Mucosa of descending colon (tissue), 3 donors: ENCODE measurements at regions not wholly inside any gene's neighbourhood (a gene's known extent, or its start where the extent isn't known, plus 50 kb on each side); places are given as distances from the start of the nearest gene placed in this dataset.

Experiments
- ATAC-seq: fragments of 200-7000 bp; cut with Tn5 transposase; one replicate; pipeline ENCODE4 v1.9.1; 2020; ENCODE audit warnings: mild to moderate bottlenecking, moderate library complexity
- DNase-seq, 3 donors: peaks; one replicate each; pipeline ENCODE4 v3.0.0-alpha.2; 2020
- H3K36me3 ChIP-seq: fragments of 200-600 bp; one replicate; pipeline ENCODE4 v1.8.0; 2021; ENCODE audit warnings: low read depth, mild to moderate bottlenecking
- H3K4me1 ChIP-seq: fragments of 200-600 bp; one replicate; pipeline ENCODE4 v1.8.0; 2021; ENCODE audit warnings: low read depth, mild to moderate bottlenecking
- H3K4me3 ChIP-seq: fragments of 200-600 bp; one replicate; pipeline ENCODE4 v1.8.0; 2021; ENCODE audit warnings: mild to moderate bottlenecking
- H3K9me3 ChIP-seq: fragments of 200-600 bp; one replicate; pipeline ENCODE4 v1.8.0; 2021; ENCODE audit warnings: mild to moderate bottlenecking
- intact Hi-C, 2 donors: fragments of 100-400 bp; cut with DNase I in 1 of 2; cut with micrococcal nuclease in 1 of 2; formaldehyde crosslinking; loops; one replicate each; pipeline versions ENCODE4 v1.11.0 to v1.11.1; 2022; cut with DNase I, micrococcal nuclease
- TF ChIP-seq, protein P1 (sequence below): fragments of 200-600 bp; IDR thresholded peaks from one replicate; pipeline ENCODE4 v1.8.0; 2022; ENCODE audit warnings: antibody characterized with exemption, mild to moderate bottlenecking
- donor health status: DM: no; HTN: no; CAD: no; lungs with moderate emphysema.
- donor health status: DM: no; HTN: no; CAD: no.
- donor health status: DM: no; HTN: yes; CAD: no.

DNA sequence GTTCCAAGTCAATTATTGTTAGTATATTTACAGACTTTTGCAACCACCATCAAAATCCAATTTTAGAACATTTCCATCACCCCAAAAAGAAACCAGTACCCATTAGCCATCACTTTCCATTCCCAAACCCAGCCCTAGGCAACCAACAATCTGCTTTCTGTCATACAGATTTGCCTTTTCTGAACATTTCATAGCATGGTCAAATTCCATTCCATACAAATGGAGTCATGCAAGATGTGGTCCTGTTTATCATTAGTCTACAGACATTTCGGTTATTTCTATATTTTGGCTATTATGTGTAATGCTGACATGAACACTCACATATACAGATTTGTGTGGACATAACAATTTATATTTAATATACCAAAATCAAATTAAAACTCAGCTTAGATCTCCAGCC is 508.7 kb downstream of the ZNF674 start:
- DNase-seq (no peak), ATAC-seq (no peak)
- Histone ChIP-seq H3K9me3 (no peaks in the 10 kb centered on the region), H3K4me1 (no peaks in the 10 kb centered on the region), H3K36me3 (no peaks in the 10 kb centered on the region), H3K4me3 (no peak overlapping the region)
- intact Hi-C loops: no loop called here
- TF ChIP-seq, protein P1, sequence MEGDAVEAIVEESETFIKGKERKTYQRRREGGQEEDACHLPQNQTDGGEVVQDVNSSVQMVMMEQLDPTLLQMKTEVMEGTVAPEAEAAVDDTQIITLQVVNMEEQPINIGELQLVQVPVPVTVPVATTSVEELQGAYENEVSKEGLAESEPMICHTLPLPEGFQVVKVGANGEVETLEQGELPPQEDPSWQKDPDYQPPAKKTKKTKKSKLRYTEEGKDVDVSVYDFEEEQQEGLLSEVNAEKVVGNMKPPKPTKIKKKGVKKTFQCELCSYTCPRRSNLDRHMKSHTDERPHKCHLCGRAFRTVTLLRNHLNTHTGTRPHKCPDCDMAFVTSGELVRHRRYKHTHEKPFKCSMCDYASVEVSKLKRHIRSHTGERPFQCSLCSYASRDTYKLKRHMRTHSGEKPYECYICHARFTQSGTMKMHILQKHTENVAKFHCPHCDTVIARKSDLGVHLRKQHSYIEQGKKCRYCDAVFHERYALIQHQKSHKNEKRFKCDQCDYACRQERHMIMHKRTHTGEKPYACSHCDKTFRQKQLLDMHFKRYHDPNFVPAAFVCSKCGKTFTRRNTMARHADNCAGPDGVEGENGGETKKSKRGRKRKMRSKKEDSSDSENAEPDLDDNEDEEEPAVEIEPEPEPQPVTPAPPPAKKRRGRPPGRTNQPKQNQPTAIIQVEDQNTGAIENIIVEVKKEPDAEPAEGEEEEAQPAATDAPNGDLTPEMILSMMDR: no peak

DNA sequence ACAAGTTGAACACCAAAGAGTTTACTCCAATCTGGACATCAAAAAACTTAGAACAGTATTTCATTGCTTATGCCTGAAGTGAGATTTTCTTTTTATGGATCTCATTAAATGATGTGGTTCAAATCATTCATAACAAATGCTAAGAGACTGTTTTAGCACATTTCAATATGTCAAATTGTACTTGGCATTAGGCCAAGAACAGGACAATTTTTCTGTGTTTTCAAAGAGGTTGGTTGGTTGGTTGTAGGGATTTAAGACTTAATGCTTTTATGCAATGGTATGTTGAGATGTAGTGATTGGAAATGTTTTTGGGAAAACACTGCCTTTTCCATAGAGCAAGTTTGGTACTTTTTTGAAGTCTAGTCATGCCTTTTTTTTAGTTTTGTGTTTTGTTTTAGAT is 510.4 kb downstream of the ZNF674 start:
- Histone ChIP-seq H3K36me3 (no peaks in the 10 kb centered on the region), H3K4me3 (no peak overlapping the region), H3K9me3 (no peaks in the 10 kb centered on the region), H3K4me1 (no peaks in the 10 kb centered on the region)
- intact Hi-C loops: no loop called here
- TF ChIP-seq, protein P1: no peak
- DNase-seq (no peak), ATAC-seq (no peak)

DNA sequence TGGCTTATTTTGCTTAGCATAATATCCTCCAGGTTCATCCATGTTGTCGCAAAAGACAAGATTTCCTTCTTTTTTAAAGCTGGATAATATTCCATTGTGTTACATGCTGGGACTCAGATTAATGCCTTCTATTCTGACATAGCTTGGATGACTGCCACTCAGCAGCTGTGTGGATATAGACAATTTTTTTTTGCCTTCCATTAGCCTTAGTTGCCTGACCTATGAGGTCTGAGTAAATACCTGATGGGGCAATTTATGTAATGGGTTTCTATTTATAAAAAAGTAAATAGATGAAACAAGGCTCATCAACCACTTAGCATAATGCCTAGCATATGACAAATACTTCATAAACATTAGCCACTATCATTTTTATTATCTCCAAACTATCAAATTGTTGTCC is 515.4 kb downstream of the ZNF674 start:
- ATAC-seq (no peak), DNase-seq (no peak)
- H3K9me3 ChIP-seq: no peaks in the 10 kb centered on the region
- H3K36me3 ChIP-seq: no peaks in the 10 kb centered on the region
- no peak overlapping the region for H3K4me3 ChIP-seq
- intact Hi-C loops: no loop called here
- no peaks in the 10 kb centered on the region for H3K4me1 ChIP-seq
- TF ChIP-seq, protein P1: no peak

DNA sequence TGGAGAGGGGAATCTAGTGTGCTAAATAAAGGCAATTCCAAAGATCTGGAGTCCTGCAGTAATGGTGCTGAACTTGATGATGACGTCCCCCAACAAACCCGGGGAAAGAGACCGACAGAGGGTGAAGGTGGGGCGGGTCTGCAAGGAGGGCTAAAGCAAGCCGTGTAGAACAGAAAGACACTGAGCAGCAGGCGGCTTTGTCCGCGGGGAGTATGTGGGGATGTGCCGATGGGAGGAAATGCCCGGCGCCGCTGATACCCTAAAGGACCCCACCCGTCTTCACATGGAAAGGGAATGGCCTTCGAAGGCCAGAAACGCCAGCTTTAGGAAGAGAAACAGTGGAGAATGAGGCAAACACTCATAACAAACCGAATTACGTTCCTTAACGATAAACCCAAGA is 528.9 kb downstream of the ZNF674 start:
- H3K36me3 ChIP-seq: no peaks in the 10 kb centered on the region
- H3K4me3 ChIP-seq: no peak overlapping the region
- no peaks in the 10 kb centered on the region for H3K9me3 ChIP-seq
- TF ChIP-seq, protein P1: no peak
- DNase-seq: no peak
- intact Hi-C loops: no loop called here
- ATAC-seq: no peak
- H3K4me1 ChIP-seq: no peaks in the 10 kb centered on the region

DNA sequence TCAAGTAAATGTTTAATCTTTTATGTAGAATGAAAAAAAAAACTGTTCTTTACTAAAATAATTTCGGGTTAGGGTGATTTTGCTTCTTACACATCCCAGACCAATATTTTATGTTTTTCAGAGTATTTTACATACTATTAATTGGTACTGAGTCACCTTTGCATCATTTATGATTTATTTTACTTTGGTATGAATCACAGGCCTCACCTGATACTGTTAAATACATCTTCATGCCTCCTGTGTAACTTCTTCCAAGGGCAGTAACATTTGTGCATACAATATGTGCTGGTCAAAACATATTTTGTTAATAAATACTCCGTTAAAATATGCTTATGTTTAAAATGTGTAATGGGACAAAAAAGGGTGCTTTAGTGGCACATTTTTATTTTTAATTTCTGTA is 529.6 kb downstream of the ZNF674 start:
- no peak for ATAC-seq
- TF ChIP-seq, protein P1: no peak
- Histone ChIP-seq H3K36me3 (no peaks in the 10 kb centered on the region), H3K4me1 (no peaks in the 10 kb centered on the region), H3K9me3 (no peaks in the 10 kb centered on the region), H3K4me3 (no peak overlapping the region)
- no peak for DNase-seq
- intact Hi-C loops: no loop called here

DNA sequence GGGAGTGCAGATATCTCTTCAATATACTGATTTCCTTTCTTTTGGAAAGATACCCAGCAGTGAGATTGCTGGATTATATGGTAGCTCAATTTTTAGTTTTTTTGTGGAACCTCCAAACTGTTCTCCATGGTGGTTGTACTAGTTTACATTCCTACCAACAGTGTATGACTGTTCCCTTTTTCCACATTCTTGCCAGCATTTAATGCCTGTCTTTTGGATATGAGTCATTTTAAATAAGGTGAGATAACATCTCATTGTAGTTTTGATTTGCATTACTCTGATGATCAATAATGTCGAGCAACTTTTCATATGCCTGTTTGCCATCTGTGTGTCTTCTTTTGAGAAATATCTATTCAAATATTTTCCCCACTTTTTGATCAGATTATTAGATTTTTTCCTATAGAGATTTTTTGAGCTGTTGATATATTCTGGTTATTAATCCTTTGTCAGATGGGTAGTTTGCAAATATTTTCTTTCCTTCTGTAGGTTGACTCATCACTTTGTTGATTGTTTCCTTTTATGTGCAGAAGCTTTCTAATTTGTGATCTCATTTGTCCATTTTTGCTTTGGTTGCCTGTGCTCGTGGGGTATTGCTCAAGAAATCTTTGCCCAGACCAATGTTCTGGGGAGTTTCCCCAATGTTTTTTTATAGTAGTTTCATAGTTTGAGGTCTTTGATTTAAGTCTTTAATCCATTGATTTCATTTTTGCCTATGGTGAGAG is 552.7 kb downstream of the ZNF674 start:
- DNase-seq (no peak), ATAC-seq (no peak)
- H3K4me3 ChIP-seq: no peak overlapping the region
- H3K36me3 ChIP-seq: no peaks in the 10 kb centered on the region
- no peaks in the 10 kb centered on the region for H3K9me3 ChIP-seq
- no peaks in the 10 kb centered on the region for H3K4me1 ChIP-seq
- intact Hi-C loops: no loop called here
- TF ChIP-seq, protein P1: no peak
